NCI-H69 (cell line): ENCODE measurements at regions not wholly inside any gene's neighbourhood (a gene's known extent, or its start where the extent isn't known, plus 50 kb on each side); places are given as distances from the start of the nearest gene placed in this dataset.
"Not testable (repeated sequence)": the region's sequence is repeated elsewhere in the genome, so short reads cannot be mapped to it uniquely, and the experiment has no call there.

Experiments
- DNase-seq: peaks from one replicate; lab custom pipeline; 2025; lab: John Stamatoyannopoulos, UW

DNA sequence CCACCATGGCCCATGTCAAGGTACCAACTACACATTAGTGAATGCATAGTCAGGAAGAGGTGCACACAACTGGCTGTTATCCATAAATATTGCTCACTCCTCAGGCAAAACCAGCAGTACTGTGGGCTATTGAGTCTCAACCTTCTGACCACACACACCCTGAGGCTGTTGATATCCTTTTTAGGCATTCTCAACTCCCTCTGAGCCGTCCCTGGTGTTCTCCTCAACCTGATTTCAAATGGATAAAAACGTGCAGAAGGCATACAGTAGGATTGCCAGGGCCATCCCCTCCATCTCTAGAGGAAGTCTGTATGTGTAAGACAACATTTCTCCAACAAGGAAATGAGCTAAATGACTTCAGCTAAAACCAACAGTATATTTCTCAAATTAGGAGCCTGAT, 98.7 kb upstream of the KLHL13 start:
- peak; percentile 23 for DNase-seq

DNA sequence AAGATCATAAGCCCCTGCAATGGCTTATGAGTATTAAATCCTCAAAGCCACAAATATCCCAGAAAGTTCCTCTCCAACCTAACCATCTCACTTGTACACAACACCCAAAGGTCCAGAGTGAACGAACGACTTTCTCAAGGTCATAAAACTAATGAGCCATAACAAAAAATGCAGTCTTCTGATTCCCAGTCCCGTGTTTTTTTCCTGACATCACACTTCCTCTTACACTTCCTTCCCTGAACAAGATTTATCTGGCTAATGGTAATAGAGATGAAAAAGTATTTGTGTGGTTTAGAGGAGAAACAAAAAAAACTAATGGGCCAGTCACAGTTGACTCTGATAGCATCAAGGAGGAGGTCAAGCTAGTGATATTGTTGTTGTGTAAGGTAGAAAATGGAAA, 99.5 kb upstream of the KLHL13 start:
- DNase-seq, result peak; percentile 51

DNA sequence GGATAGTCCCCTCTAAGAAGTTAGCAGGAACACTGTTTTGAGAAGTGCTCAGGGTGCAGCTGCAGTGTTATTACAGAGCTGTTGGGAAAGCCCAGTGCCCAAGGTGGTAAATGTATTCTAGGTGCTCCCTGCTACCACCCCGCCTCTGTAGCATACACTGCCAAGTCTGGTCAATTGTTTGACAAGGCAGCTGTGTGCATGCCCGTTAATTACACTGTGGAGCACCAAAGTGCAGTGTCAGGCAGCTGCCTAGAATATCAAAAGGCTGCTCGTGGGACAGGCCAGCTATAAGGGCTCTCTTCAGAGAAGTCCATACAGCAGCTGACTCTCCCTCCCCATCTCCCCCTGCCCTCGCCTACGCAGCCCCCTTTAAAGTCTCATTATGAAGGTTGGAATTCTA, 99.9 kb upstream of the KLHL13 start:
- peak; percentile 93 for DNase-seq

DNA sequence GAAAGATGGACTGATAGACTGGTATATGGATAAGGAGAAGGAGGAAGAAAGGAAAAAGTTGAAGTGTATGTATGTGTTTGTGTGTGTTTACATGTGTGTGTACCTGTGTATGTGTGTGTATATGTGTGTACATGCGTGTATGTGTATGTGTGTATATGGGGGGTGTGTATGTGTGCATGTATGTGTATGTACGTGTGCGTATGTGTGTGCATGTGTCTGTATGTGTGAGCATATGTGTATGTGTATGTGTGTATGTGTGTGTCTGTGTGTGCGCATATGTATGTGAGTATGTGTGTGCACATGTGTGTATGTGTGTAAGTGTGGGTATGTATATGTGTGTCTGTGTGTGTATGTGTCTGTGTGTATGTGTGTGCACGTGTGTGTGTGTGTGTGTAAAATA, 101.5 kb upstream of the KLHL13 start:
- DNase-seq, result no peak

DNA sequence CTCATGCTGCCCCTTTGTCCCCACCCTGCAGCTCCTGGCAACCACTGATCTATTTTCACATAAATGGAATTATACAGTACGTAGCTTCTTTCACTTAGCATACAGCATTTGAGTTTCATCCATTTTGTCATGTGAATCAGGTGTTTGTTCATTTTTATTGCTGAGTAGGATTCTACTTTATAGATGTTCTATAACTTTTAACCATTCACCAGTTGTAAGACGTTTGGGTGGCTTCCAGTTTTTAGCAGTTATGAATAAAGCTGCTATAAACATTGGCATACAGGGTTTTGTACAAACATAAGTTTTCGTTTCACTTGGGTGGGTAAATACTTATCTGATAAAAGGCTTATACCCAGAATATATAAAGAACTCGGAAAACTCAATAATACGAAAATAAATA, 102.3 kb upstream of the KLHL13 start:
- DNase-seq, result no peak

DNA sequence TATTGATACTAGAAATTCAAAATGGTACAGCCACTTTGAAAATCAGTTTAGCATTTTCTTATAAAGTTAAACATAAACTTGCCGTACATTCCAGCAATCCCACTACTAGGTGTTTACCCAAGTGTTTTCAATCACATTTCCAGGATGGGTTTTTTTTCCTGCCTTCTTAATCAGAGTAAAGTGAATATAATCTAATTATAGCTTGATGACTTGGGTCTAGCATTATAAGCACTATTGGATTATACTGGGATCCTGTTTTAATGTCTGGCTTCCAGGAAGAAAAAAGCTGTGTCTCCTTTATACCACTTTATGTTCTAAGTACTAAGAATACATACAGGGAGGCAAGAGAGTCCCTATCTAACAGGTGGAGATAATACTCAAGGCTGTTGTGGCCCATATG, 103.3 kb upstream of the KLHL13 start:
- DNase-seq, result no peak

DNA sequence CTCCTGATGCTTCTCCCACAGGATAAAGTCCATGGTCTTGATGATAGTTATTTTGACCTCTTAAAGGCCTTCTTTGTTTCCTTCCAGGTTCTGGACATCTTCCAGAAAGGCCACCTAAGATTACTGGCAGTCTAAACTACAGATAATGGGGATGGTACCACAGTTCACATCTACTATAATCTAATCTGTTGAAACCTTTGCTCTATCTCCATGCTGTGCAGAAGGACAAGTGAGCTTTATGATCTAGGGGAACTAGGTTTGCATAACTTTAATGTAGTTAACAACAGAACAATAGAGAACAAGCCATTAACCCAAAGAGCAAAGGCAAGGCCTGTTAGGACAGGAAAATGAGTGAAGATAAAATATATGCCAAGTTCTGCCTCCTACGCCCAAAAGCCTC, 103.9 kb upstream of the KLHL13 start:
- DNase-seq, result no peak

DNA sequence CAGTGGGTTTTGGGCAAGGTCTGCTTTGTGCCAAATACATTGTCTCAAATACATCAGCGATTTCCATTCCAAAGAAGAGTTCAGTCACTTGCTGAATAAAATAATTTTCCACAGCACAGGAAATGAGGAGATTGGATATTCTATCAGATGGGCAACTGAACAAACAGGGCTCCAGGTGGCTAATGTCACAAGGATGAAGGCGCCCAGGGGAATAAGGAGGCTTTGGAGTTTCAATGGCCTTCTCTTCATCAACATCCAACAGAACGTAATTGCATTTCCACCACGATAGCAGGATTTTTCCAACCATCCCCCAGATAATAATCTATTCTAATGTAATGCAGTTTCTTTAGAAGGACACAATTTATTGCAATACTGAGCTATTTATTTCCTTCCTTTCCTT, 104.7 kb upstream of the KLHL13 start:
- peak; percentile 79 for DNase-seq

DNA sequence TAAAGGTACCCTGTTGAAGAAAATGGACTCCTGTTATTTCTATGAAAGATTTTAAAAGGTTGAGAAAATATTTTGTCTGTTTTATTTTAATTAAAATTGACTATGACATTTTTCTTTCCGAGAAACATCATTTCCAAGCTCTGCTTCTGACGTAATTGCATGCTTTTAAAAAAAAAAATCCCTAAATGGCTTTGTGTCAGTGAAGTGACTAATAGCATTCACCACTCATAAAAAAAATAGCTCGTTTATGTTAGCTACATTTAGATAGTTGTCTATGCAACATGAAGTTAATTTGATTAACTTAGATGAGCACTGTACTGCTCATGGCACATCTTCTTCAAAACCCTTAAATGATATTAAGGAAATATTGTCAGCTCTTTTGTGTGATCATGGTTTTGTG, 105.1 kb upstream of the KLHL13 start:
- no peak for DNase-seq

DNA sequence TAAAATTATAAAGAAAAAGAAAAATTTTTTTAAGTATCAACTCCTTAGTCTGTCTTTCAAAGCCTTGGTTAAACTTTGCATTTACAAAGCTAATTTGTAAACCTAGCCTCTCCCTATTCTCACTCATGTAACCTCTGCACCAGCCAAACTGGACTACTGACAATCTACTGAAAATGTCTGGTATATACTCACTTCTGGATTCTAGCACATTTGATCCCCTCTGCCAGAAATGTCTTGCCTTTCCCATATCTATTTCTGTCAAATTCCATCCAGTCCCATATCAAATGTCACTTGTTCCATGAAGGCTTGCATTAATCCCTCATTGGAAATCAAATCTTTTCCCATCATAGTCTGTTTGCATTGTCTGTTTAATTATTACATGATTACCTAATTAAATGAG, 105.8 kb upstream of the KLHL13 start:
- no peak for DNase-seq

DNA sequence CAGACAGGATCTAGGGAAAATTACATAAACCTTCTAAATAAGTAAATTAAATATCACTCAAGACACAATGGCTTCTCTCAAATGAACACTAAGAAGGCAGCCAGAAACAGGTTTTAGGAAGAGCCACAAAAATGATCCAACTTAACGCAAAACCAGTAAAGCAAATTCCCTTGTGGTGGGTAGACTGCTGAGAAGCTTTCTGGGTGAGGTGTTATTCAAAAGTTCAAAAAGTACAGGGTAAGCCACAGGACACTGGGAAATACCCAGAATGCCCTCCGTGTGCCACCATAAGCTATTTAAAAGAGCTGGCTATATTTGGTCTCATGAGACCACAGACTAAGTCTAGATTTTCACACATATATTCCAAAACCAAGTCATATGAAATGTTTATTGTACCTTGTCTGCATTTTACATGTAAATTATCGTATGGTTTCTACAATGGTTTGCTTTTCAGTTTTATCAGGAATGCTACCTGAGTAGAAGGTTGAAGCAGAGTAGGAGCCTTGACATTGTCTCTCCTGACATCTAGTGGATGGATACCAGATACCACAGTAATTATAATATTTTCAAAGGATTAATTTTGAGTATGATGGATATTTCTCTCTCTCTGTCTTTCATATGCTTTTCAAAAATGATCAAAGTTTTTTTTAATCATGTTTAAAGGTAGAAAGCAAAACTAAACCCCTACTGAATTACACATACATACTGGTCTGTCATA, 109.3 kb upstream of the KLHL13 start:
- peak; percentile 66 for DNase-seq

DNA sequence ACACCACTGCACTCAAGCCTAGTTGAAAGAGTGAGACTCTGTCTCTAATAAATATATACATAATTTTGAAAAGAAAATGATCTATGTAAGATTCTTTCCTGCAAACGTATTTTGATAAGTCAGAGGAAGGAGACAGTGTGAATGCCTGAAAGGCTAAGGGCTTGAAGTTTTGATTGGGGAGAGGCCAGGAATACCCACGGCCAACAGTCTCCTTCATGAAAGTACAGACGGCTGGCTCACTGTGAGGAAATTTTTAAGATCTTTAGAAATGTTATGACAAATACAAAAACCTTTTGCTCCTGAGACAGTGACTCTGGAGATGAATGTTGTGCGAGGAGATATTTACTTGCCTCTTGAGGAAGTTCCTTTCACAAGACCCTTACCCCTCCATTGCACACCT, 111.4 kb upstream of the KLHL13 start:
- DNase-seq, result no peak

DNA sequence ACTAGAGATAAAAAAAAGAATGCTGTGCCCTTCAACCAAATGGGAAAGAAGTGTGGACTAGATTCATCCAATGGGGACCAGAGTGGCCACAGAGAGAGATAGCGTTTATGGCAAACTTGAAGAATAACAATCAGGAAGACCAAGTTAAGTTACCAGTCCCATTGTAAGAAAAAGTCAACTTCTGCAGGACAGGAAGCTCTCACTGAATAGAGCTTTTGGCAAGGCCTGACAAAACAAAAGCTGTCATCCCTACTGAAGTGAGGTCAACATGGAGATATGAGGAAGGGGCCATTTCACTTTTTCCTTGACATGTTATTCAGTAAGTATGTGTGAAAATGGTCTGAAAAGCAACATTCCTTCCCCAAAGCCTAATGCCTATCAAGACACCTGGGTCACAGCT, 111.8 kb upstream of the KLHL13 start:
- no peak for DNase-seq

DNA sequence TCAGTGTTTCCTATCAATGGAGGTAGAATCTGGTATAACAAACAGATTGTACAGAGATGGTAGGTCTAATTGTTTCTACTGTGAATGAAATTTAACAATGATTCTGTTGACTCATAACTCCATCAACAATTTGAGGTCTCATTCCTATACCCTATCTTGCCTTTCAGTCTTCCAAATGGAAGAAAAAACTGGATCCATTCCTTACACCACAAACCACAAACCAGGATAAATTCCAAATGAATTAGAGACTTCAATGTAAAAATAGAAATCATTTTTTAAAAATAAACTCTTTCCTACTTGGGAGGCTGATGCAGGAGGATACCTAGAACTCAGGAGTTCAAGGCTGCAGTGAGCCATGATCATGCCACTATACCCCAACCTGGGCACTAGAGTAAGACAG, 114.4 kb upstream of the WDR44 start:
- DNase-seq, result no peak

DNA sequence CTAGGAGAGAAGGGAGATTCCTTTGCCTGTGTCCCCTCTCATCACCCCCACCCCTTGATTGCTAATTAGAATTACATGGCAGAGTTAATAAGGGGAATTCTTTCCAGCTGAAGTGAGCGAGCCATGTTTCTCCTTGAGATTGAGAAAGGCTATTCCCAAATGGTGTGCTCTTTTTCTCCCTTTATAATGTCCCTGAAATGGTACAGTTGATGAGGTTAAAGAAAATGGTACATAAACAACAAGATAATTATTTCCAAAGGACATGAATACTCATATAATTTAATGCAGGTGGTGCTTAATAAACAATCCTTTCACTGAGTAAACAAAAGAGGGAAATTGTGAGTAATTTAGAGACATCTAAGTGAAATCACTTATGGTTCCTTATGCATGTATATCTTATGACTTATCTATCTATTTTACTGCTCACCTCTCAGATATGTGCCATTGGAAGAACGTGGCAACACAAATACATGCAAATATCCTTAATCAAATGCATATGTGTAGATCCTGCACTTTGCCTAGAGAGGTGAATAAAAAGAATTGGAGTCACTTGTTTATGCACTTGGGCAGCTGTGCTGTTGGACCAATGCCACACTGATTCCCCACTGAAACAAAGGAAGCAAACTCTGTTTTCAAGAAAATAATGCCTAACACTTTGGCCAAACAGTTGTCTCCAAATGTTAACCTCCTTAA, 106.6 kb upstream of the WDR44 start:
- DNase-seq, result peak; percentile 36

DNA sequence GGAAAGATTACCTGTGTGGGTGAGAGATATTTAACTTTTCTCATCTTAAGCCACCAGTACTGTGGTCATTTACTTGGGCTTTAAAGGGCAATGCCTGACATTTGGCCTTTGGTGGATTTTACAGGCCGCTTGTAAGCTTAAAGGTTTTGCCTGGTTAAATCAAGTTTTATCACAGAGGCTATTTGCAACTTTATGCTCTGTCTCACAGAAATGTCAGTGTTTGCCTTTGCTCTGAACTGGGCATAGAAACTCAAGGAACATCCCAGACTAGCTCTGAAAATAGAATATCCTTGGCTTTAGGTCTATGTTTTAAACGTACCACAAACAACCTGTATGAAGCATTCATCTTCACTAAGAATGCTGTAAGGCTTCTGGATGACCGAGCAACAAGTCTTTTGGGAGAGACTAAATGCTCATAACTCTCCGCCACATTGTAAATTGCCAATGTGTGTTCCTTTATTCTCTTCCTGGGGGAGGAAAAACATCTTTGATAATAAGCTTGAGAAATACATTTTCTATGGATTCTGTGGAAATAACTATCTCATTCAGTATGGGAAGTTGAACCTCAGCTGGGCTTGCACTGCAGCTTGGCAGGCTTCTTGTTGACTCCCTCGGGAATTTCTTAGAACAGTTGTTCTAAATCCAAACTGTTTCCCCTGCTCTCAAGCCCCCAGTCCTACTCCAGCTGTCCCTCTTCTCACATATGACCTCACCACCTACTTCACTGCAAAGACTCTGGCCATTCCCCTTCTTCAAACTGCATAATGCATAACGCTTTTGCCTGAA, 105.8 kb upstream of the WDR44 start:
- peak; percentile 6 for DNase-seq

DNA sequence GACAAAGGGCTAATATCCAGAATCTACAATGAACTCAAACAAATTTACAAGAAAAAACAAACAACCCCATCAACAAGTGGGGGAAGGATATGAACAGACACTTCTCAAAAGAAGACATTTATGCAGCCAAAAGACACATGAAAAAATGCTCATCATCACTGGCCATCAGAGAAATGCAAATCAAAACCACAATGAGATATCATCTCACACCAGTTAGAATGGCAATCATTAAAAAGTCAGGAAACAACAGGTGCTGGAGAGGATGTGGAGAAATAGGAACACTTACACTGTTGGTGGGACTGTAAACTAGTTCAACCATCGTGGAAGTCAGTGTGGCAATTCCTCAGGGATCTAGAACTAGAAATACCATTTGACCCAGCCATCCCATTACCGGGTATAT, 98.9 kb upstream of the WDR44 start:
- not testable (repeated sequence) for DNase-seq

DNA sequence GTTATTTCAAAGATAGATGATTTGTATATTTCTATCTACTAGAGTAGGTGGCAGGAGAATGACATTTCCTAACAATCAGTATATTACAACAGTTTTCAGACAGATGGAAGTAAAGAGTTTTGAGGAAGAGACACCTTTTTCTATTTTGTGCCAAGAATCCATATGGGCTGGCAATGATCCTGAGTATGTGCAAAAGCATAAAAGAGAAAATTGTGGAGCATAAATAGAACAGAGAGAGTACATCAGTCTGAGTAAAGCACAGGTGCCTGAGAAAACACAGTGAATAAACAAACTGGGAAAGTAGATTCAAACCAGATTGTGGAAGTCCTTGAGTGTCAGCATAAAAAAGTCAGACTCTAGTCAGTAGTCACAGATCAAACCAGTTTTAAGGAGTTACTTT, 96.8 kb upstream of the WDR44 start:
- no peak for DNase-seq

DNA sequence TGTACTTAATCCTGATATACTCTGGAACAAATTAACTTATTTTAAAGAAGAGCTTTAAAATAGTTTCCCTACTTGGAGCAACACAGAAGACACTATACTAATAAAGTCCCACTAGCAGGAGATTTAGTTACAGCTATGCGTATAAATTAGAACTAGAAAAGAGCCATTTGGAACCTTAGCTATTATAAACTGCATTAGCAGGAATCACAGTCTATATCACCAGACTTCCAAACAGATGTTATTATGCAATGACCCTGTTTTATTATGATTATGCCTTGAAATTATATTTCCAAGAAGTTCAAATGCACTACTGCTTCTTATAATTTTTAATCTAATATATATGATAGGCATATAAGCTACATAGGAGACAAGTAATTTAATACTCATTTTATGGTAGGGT, 95.5 kb upstream of the WDR44 start:
- DNase-seq, result no peak

DNA sequence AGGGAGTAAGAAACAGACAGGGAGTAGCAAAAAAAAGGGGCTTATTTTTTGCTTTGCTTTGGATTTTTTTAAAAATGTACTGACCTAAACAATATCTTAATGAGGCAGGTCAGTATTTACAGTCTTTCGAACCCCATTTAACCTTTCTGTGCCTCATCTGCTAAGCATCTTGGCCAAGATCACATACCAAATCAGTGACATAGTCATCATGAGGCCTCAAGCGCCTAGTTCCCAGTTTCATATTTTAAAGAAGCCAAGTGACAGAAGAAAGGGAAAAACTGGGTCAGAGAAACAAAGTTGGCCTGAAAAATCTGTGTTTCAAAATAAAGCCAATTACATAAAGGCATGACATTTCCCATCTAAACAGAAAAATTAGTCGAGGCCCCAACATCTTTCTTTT, 94.6 kb upstream of the WDR44 start:
- DNase-seq, result no peak

DNA sequence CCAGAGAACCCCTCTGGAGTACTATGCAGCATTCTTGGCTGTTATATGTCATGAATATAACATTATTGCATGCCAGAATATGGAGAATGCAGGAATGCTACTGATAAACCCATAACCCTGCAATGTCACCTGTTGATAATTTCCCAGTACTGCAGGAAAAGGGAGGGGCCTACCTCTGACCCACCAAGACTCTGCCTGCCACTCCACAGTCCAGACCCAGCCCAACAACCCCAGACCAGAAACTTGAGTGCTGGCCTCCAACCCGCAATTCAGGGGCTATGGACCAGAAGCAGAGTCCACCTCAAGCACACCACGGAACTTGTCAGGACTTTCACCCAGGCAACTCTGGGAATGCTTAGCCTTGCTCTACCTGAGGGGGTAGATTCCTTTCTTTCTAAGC, 92.9 kb upstream of the WDR44 start:
- DNase-seq, result no peak

DNA sequence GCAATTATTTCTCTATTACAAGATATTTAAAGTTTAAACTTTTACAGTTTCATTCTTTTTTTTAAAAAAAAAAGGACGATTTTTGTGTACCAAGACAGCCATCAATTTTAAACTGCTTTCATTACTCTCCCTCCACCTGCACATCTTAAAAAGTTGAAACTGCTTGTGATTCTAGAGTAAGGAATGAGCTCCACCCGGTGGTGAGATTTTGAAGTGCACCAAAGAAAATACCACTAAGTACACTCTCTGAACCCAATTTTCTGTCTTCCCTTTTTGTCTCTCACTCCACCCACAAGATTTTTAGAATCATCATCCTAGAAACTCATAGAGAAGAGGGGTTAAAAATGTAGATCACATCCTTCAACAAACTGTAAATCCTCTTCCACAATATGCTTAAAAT, 91.3 kb upstream of the WDR44 start:
- DNase-seq, result peak; percentile 55

DNA sequence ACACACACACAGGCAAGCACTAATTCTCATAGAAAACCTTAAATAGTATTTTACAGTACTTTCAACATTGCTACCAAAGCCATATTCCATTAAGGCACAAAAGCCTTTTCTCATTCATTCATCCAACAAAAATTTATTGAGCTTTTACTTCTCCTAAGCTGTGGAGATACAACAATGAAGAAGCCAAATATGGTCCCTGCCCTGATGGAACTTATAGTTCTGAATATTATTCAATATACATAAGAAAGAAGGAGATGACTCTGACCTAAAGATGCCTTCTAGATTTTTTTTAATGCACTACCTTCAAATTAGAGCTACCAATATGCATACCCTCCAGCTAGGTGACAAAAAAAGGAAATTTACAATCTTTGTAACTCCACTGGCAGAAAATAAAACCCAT, 90.0 kb upstream of the WDR44 start:
- DNase-seq, result no peak
